Heart left ventricle (tissue), 13 donors: ENCODE measurements at regions not wholly inside any gene's neighbourhood (a gene's known extent, or its start where the extent isn't known, plus 50 kb on each side); places are given as distances from the start of the nearest gene placed in this dataset.

Experiments
- POLR2A ChIP-seq, 2 donors: fragments of 450-650 bp; IDR thresholded peaks; one replicate each; pipeline ENCODE4 v1.6.1; 2017; ENCODE audit warnings: antibody characterized with exemption in 2 of 2, mild to moderate bottlenecking in 2 of 2, moderate library complexity in 2 of 2
- TF ChIP-seq, protein P1 (sequence below), 12 donors: fragments of 200-600 bp; sonication (generic) in 4 of 12; IDR thresholded peaks; one replicate each; pipeline versions ENCODE4 v1.5.0 to v1.8.0; 2018 to 2022; ENCODE audit warnings: antibody characterized with exemption in 12 of 12, mild to moderate bottlenecking in 5 of 12
- donor health status: ischemic (EF 13 %, LVEDD 7.1; RV severe dilation, severe dysfunction).
- donor health status: DM: no; HTN: yes; CAD: no.
- donor health status: DM: no; HTN: no; CAD: no.
- donor health status: ischemic (EF 25% LVEDD 6.9; RV normal size, moderate dysfunction).
- donor health status: ischemic (EF 25% LVEDD 5.7; RV mildly dilated, moderate dysfunction).
- donor health status: ischemic (EF 35%, LVEDD 5.7; RV mildly dilated, moderate dysfunction).
- donor health status: nonischemic (EF 11% LVEDD 7.7; RV severe dilation, severe dysfunction).
- donor health status: DM: yes; HTN: yes; CAD: no.
- donor health status: PGD.
- donor health status: ischemic (EF 29% LVEDD 5.4; RV normal size, mild dysfunction).
- donor health status: nonischemic (EF 23%, LVEDD 6.1; RV moderate dilation, normal function).

DNA sequence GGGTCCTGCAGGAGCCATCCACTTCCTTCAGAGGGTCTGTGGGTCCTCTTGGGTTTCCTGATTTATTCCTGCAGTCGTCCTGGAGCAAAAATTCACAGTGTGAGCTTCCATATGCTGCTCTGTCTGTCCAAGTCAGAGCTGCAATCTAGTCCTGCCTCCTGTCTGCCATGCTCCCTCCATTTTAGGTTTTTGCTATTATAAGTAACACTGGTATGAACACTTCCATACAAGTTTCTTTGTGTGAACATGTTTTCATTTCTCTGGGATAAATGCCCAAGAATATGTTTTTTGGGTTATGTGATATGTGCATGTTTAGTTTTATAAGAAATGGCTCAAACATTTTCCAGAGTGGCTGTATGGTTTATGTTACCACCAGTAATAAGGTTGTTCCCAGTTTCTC is 188.1 kb downstream of the ACTR3B start:
- TF ChIP-seq, protein P1, sequence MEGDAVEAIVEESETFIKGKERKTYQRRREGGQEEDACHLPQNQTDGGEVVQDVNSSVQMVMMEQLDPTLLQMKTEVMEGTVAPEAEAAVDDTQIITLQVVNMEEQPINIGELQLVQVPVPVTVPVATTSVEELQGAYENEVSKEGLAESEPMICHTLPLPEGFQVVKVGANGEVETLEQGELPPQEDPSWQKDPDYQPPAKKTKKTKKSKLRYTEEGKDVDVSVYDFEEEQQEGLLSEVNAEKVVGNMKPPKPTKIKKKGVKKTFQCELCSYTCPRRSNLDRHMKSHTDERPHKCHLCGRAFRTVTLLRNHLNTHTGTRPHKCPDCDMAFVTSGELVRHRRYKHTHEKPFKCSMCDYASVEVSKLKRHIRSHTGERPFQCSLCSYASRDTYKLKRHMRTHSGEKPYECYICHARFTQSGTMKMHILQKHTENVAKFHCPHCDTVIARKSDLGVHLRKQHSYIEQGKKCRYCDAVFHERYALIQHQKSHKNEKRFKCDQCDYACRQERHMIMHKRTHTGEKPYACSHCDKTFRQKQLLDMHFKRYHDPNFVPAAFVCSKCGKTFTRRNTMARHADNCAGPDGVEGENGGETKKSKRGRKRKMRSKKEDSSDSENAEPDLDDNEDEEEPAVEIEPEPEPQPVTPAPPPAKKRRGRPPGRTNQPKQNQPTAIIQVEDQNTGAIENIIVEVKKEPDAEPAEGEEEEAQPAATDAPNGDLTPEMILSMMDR (IDR thresholded peaks at IDR 0.05) = no peak
- TF ChIP-seq POLR2A (IDR thresholded peaks at IDR 0.05) = no peak
